SU-DHL-6 (cell line): ENCODE measurements at regions not wholly inside any gene's neighbourhood (a gene's known extent, or its start where the extent isn't known, plus 50 kb on each side); places are given as distances from the start of the nearest gene placed in this dataset.

Source experiments
- EZH2phosphoT487 ChIP-seq: fragments of 200-600 bp; sonication (generic), shearing (Covaris generic); conservative IDR thresholded peaks from 2 replicates; pipeline ENCODE4 v1.6.1; 2018; ENCODE audit warnings: mild to moderate bottlenecking, antibody characterized with exemption, low read length, moderate library complexity, mixed read lengths
- TF ChIP-seq, protein P1 (sequence below): fragments of 200-600 bp; sonication (generic); IDR thresholded peaks from one replicate; pipeline ENCODE4 v1.5.1; 2017; ENCODE audit warnings: antibody characterized with exemption, mild to moderate bottlenecking, low read length, moderate library complexity; ENCODE audit not compliant: insufficient read depth, poor library complexity, severe bottlenecking

DNA sequence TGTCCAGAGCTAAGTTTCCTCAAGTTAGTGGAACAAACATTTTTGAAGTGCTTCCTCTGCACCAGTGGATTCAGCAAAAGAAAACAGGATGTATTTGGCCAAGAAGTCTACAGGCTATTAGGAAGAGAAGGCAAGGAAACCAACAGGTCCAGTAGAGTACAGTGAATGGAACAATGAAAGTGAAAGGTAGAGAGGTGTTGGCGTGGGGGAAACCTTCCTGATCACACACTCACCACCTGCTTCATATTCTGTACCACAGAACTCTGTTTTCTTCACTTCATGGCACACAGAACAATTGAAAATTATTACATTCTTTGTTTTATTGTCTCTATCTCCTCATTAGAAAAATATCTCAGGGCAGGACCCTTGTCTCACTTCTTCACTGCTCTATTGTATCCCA is 417.4 kb upstream of the FMR1 start:
- TF ChIP-seq, protein P1, sequence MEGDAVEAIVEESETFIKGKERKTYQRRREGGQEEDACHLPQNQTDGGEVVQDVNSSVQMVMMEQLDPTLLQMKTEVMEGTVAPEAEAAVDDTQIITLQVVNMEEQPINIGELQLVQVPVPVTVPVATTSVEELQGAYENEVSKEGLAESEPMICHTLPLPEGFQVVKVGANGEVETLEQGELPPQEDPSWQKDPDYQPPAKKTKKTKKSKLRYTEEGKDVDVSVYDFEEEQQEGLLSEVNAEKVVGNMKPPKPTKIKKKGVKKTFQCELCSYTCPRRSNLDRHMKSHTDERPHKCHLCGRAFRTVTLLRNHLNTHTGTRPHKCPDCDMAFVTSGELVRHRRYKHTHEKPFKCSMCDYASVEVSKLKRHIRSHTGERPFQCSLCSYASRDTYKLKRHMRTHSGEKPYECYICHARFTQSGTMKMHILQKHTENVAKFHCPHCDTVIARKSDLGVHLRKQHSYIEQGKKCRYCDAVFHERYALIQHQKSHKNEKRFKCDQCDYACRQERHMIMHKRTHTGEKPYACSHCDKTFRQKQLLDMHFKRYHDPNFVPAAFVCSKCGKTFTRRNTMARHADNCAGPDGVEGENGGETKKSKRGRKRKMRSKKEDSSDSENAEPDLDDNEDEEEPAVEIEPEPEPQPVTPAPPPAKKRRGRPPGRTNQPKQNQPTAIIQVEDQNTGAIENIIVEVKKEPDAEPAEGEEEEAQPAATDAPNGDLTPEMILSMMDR: no peak
- TF ChIP-seq EZH2phosphoT487: no peak
